Heart right ventricle (tissue), 16 donors: ENCODE measurements at regions not wholly inside any gene's neighbourhood (a gene's known extent, or its start where the extent isn't known, plus 50 kb on each side); places are given as distances from the start of the nearest gene placed in this dataset.

Source experiments
- ATAC-seq, 8 donors: fragments of 200-7000 bp; cut with Tn5 transposase; one replicate each; pipeline ENCODE4 v1.9.1; 2020; ENCODE audit warnings: mild to moderate bottlenecking in 8 of 8, moderate library complexity in 8 of 8, moderate number of reproducible peaks in 1 of 8
- DNase-seq, 2 donors: peaks; one replicate each; pipeline ENCODE4 v3.0.0-alpha.2; 2020
- H3K27ac ChIP-seq, 10 donors: fragments of 200-600 bp; sonication (generic) in 2 of 10; one replicate each; pipeline versions ENCODE4 v1.5.0 to v1.8.0; 2020 to 2022; ENCODE audit warnings: mild to moderate bottlenecking in 3 of 10
- H3K27me3 ChIP-seq, 7 donors: fragments of 200-600 bp; one replicate each; pipeline ENCODE4 v1.8.0; 2021 to 2022; ENCODE audit warnings: mild to moderate bottlenecking in 2 of 7
- H3K36me3 ChIP-seq, 9 donors: fragments of 200-600 bp; sonication (generic) in 1 of 9; one replicate each; pipeline versions ENCODE4 v1.5.0 to v1.8.0; 2020 to 2022; ENCODE audit warnings: mild to moderate bottlenecking in 2 of 9
- H3K4me1 ChIP-seq, 9 donors: fragments of 200-600 bp; sonication (generic) in 1 of 9; one replicate each; pipeline versions ENCODE4 v1.5.0 to v1.8.0; 2020 to 2022; ENCODE audit warnings: mild to moderate bottlenecking in 4 of 9
- H3K4me3 ChIP-seq, 10 donors: fragments of 200-600 bp; sonication (generic) in 2 of 10; one replicate each; pipeline versions ENCODE4 v1.5.0 to v1.8.0; 2020 to 2022; ENCODE audit warnings: mild to moderate bottlenecking in 7 of 10, moderate library complexity in 2 of 10
- H3K9me3 ChIP-seq, 11 donors: fragments of 200-600 bp in 10 of 11; sonication (generic) in 2 of 11; one replicate each; pipeline versions ENCODE4 v1.5.0 to v1.8.0; 2013 to 2022; ENCODE audit warnings: mild to moderate bottlenecking in 2 of 11, control low read depth in 1 of 11, moderate library complexity in 1 of 11
- CTCF ChIP-seq, 9 donors: fragments of 200-600 bp; sonication (generic) in 2 of 9; IDR thresholded peaks; one replicate each; pipeline versions ENCODE4 v1.5.0 to v1.8.0; 2021 to 2022; ENCODE audit warnings: antibody characterized with exemption in 9 of 9, mild to moderate bottlenecking in 5 of 9, moderate library complexity in 1 of 9
- WGBS, 2 donors: extraction: QIAGEN DNeasy Blood & Tissue Kit; methylation state at CpG; one replicate each; pipeline ENCODE4 v1.1.7; 2013; ENCODE audit warnings: inconsistent platforms in 1 of 2; 5-methylcytosine and 5-hydroxymethylcytosine counted together
- intact Hi-C, 10 donors: fragments of 100-400 bp; cut with DNase I; formaldehyde crosslinking; loops; one replicate each; pipeline versions ENCODE4 v1.11.1 to v1.14.2; 2022
- donor health status: Arrhythmogenic right ventricular cardiomyopathy.
- donor health status: ischemic (EF 13 %, LVEDD 7.1; RV severe dilation, severe dysfunction).
- donor health status: healthy with polysubstance abuse.
- donor health status: DM: no; HTN: yes; CAD: no.
- donor health status: DM: no; HTN: no; CAD: no.
- donor health status: ischemic (EF 25% LVEDD 6.9; RV normal size, moderate dysfunction).
- donor health status: ischemic (EF 25% LVEDD 5.7; RV mildly dilated, moderate dysfunction).
- donor health status: healthy.
- donor health status: DM: yes; HTN: yes; CAD: no.
- donor health status: Ischemic cardiomyopathy.
- donor health status: ischemic (EF 35%, LVEDD 5.7; RV mildly dilated, moderate dysfunction).
- donor health status: nonischemic (EF 11% LVEDD 7.7; RV severe dilation, severe dysfunction).
- donor health status: DM: yes; HTN: yes; CAD: no.
- donor health status: PGD.
- donor health status: ischemic (EF 29% LVEDD 5.4; RV normal size, mild dysfunction).
- donor health status: nonischemic (EF 23%, LVEDD 6.1; RV moderate dilation, normal function).

DNA sequence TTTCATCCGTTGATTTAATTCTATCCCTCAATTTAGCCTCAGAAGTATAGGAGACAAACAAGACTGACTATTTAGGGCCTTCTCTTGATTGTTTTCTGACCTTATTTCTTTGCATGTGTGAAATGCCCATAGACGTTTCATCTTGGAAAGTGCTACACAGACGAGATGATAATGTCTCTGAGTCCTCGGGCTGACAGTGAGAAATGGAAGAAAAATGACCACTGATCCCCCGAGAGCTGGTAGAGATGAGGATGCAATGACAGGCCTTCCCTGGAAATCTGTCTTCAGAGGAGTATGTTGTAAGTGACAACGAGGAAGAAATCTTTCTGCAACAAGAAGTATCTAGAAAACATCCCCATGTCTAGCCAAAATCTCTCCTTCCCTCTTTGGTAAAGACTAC is 522.9 kb downstream of the HAPSTR1 start:
- Histone ChIP-seq H3K27ac (no peak overlapping the region), H3K36me3 (no peaks in the 10 kb centered on the region), H3K9me3 (no peaks in the 10 kb centered on the region), H3K27me3 (peaks cover 0 to 3% (median 0%) of the 10 kb centered on the region in 7 donors), H3K4me3 (no peak overlapping the region), H3K4me1 (no peaks in the 10 kb centered on the region)
- DNase-seq: no peak
- 73 to 76% methylated on average over 6 of the region's 6 CpGs for WGBS, 2 donors
- no peak for ATAC-seq
- intact Hi-C loops: loop anchor here in 1 of 10 donors (10.0 kb wide), 1 partner anchor 60 kb away; no protein-coding TSS in a partner anchor
- TF ChIP-seq CTCF (IDR thresholded peaks at IDR 0.05): no peak

- Histone ChIP-seq H3K9me3 (peaks cover 0 to 12% (median 0%) of the 10 kb centered on the region in 11 donors), H3K27me3 (peaks cover 0 to 7% (median 0%) of the 10 kb centered on the region in 7 donors), H3K4me3 (no peak overlapping the region), H3K4me1 (no peaks in the 10 kb centered on the region), H3K27ac (no peak overlapping the region), H3K36me3 (no peaks in the 10 kb centered on the region)
- ATAC-seq (no peak), DNase-seq (no peak)
- WGBS, 2 donors: 67% methylated on average over 4 of the region's 4 CpGs
- intact Hi-C loops: no loop called here
- TF ChIP-seq CTCF (IDR thresholded peaks at IDR 0.05): no peak
Measured at GRCh38 chr16:9622268-9622667, 530.8 kb downstream of the HAPSTR1 start.

- 57 to 59% methylated on average over 2 of the region's 2 CpGs for WGBS, 2 donors
- TF ChIP-seq CTCF (IDR thresholded peaks at IDR 0.05): no peak
- ATAC-seq: no peak
Measured at GRCh38 chr16:9625122-9625521, 533.7 kb downstream of the HAPSTR1 start.

DNA sequence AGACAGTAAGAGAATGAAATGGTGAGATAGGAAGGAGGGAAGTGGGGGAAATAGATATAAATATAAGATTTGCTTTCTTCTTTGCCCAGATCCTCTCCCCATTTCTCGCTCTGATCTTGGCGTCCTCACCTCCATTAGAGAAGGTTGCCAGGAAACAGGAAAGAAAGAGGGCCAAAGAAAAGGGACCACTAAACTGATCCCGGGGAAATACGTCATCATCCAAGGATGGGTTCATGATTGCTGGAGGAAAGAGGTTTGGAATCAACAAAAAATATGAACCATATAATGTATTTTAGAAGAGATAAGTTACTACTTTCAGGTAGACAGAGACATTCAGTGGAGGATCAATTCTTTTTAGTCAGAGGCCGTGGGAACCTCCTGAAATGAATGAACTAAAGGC is 536.0 kb downstream of the HAPSTR1 start:
- no peaks in the 10 kb centered on the region for H3K4me1 ChIP-seq
- H3K4me3 ChIP-seq: no peak overlapping the region
- H3K27ac ChIP-seq: no peak overlapping the region
- intact Hi-C loops: no loop called here
- H3K36me3 ChIP-seq: no peaks in the 10 kb centered on the region
- 66 to 71% methylated on average over 5 of the region's 5 CpGs for WGBS, 2 donors
- no peak for TF ChIP-seq CTCF (IDR thresholded peaks at IDR 0.05)
- H3K9me3 ChIP-seq: peaks cover 0 to 2% (median 0%) of the 10 kb centered on the region in 11 donors
- ATAC-seq (no peak), DNase-seq (no peak)
- H3K27me3 ChIP-seq: peaks cover 0 to 15% (median 3%) of the 10 kb centered on the region in 7 donors

More at GRCh38 chr16:9625122-9625521, 533.7 kb downstream of the HAPSTR1 start:
- Histone ChIP-seq H3K4me1 (no peaks in the 10 kb centered on the region), H3K27ac (no peak overlapping the region), H3K27me3 (peaks cover 0 to 15% (median 3%) of the 10 kb centered on the region in 7 donors), H3K4me3 (no peak overlapping the region), H3K36me3 (no peaks in the 10 kb centered on the region), H3K9me3 (peaks cover 0 to 6% (median 0%) of the 10 kb centered on the region in 11 donors)
- no peak for DNase-seq
- intact Hi-C loops: no loop called here
